WTC11 (cell line): ENCODE measurements at regions not wholly inside any gene's neighbourhood (a gene's known extent, or its start where the extent isn't known, plus 50 kb on each side); places are given as distances from the start of the nearest gene placed in this dataset.

Experiments
- ATAC-seq: fragments of 200-7000 bp; cut with Tn5 transposase; 2 replicates; pipeline ENCODE4 v1.10.0; 2021; ENCODE audit warnings: mild to moderate bottlenecking, moderate library complexity
- CTCF ChIA-PET: fragments of 300-600 bp; sonication (Branson Sonifier 250); formaldehyde crosslinking; loops from one replicate; lab custom pipeline; 2021; ENCODE audit warnings: antibody characterized with exemption; lab: Charles Lee
- POLR2A ChIA-PET: fragments of 350-600 bp; sonication (Branson Sonifier 250); formaldehyde crosslinking; loops from one replicate; lab custom pipeline; 2021; ENCODE audit warnings: antibody characterized with exemption; lab: Charles Lee
- DNase-seq: peaks from one replicate; pipeline ENCODE4 v3.0.0; 2021; ENCODE audit warnings: low spot score
- H3K27ac Mint-ChIP-seq: 2 replicates; pipeline ENCODE4 v1.8.0; 2021; ENCODE audit warnings: mixed read lengths
- H3K27me3 Mint-ChIP-seq: 2 replicates; pipeline ENCODE4 v1.8.0; 2021; ENCODE audit warnings: low read depth, mild to moderate bottlenecking, moderate library complexity, mixed read lengths
- H3K36me3 Mint-ChIP-seq: 2 replicates; pipeline ENCODE4 v1.8.0; 2021; ENCODE audit warnings: mixed read lengths
- H3K4me1 Mint-ChIP-seq: 2 replicates; pipeline ENCODE4 v1.8.0; 2022; ENCODE audit warnings: mixed read lengths
- H3K4me3 Mint-ChIP-seq: 2 replicates; pipeline ENCODE4 v1.8.0; 2021; ENCODE audit warnings: mild to moderate bottlenecking, moderate library complexity, mixed read lengths
- H3K9me3 Mint-ChIP-seq: 2 replicates; pipeline ENCODE4 v1.8.0; 2021; ENCODE audit warnings: mixed read lengths
- ATF1 ChIP-seq: sonication (generic); formaldehyde crosslinking; IDR thresholded peaks from 2 replicates; pipeline ENCODE4 v1.8.1; 2023; ENCODE audit warnings: mild to moderate bottlenecking, moderate library complexity, missing genetic modification reagents
- ELF4 ChIP-seq: sonication (generic); formaldehyde crosslinking; IDR thresholded peaks from 2 replicates; pipeline ENCODE4 v1.8.1; 2022; ENCODE audit warnings: low read depth, mild to moderate bottlenecking, moderate library complexity, missing genetic modification reagents
- ETV6 ChIP-seq: sonication (generic); formaldehyde crosslinking; IDR thresholded peaks from 2 replicates; pipeline ENCODE4 v1.8.1; 2022; ENCODE audit warnings: mild to moderate bottlenecking, missing genetic modification reagents
- GTF2I ChIP-seq: fragments of 250-450 bp; sonication (Bioruptor Pico); conservative IDR thresholded peaks from 2 replicates; pipeline ENCODE4 v1.4.0; 2021; ENCODE audit warnings: mild to moderate bottlenecking
- HMGA2 ChIP-seq: fragments of 250-450 bp; sonication (Bioruptor Pico); IDR thresholded peaks from 2 replicates; pipeline ENCODE4 v1.4.0; 2021; ENCODE audit warnings: mild to moderate bottlenecking, moderate library complexity
- JAZF1 ChIP-seq: fragments of 250-450 bp; sonication (Bioruptor Pico); IDR thresholded peaks from 2 replicates; pipeline ENCODE4 v1.9.0; 2021; ENCODE audit warnings: moderate library complexity, mild to moderate bottlenecking, inconsistent platforms
- NFE2L1 ChIP-seq: sonication (generic); formaldehyde crosslinking; IDR thresholded peaks from 2 replicates; pipeline ENCODE4 v1.8.1; 2023; ENCODE audit warnings: missing genetic modification reagents
- SMAD4 ChIP-seq: sonication (generic); formaldehyde crosslinking; IDR thresholded peaks from 2 replicates; pipeline ENCODE4 v1.8.0; 2022; ENCODE audit warnings: mild to moderate bottlenecking, missing genetic modification reagents
- SOX15 ChIP-seq: fragments of 250-450 bp; sonication (Bioruptor Pico); IDR thresholded peaks from 2 replicates; pipeline ENCODE4 v1.9.0; 2021; ENCODE audit warnings: mild to moderate bottlenecking
- ZBTB21 ChIP-seq: sonication (generic); formaldehyde crosslinking; IDR thresholded peaks from 2 replicates; pipeline ENCODE4 v1.8.1; 2023; ENCODE audit warnings: mild to moderate bottlenecking, missing genetic modification reagents, borderline replicate concordance
- ZNF219 ChIP-seq: sonication (generic); formaldehyde crosslinking; IDR thresholded peaks from 2 replicates; pipeline ENCODE4 v1.8.0; 2023; ENCODE audit warnings: missing genetic modification reagents, mild to moderate bottlenecking, borderline replicate concordance
- ZNF317 ChIP-seq: sonication (generic); formaldehyde crosslinking; IDR thresholded peaks from 2 replicates; pipeline ENCODE4 v1.8.1; 2023; ENCODE audit warnings: low read depth, mild to moderate bottlenecking, moderate library complexity, missing genetic modification reagents, borderline replicate concordance
- ZNF396 ChIP-seq: fragments of 250-450 bp; sonication (Bioruptor Pico); IDR thresholded peaks from 2 replicates; pipeline ENCODE4 v1.8.0; 2021; ENCODE audit warnings: mild to moderate bottlenecking, moderate library complexity, borderline replicate concordance
- TF ChIP-seq, protein P1 (sequence below): fragments of 250-450 bp; sonication (Bioruptor Pico); IDR thresholded peaks from 2 replicates; pipeline ENCODE4 v1.9.0; 2021; ENCODE audit warnings: mild to moderate bottlenecking, borderline replicate concordance
- TF ChIP-seq, protein P2 (sequence below): fragments of 250-450 bp; sonication (Bioruptor Pico); IDR thresholded peaks from 2 replicates; pipeline ENCODE4 v2.1.2; 2022; ENCODE audit warnings: mild to moderate bottlenecking, moderate library complexity
- TF ChIP-seq, protein P3 (sequence below): sonication (generic); formaldehyde crosslinking; IDR thresholded peaks from 2 replicates; pipeline ENCODE4 v1.8.1; 2022; ENCODE audit warnings: mild to moderate bottlenecking, missing genetic modification reagents, moderate library complexity, borderline replicate concordance
- TF ChIP-seq, protein P4 (sequence below): sonication (generic); formaldehyde crosslinking; IDR thresholded peaks from 2 replicates; pipeline ENCODE4 v1.8.0; 2022; ENCODE audit warnings: mild to moderate bottlenecking, missing genetic modification reagents
- TF ChIP-seq, protein P5 (sequence below): sonication (generic); formaldehyde crosslinking; IDR thresholded peaks from 2 replicates; pipeline ENCODE4 v1.8.1; 2023; ENCODE audit warnings: mild to moderate bottlenecking, missing genetic modification reagents, moderate library complexity
- TF ChIP-seq, protein P6 (sequence below): sonication (generic); formaldehyde crosslinking; IDR thresholded peaks from 2 replicates; pipeline ENCODE4 v1.8.1; 2023; ENCODE audit warnings: mild to moderate bottlenecking, missing genetic modification reagents
- TF ChIP-seq, protein P7 (sequence below): sonication (generic); formaldehyde crosslinking; IDR thresholded peaks from 2 replicates; pipeline ENCODE4 v1.8.1; 2023; ENCODE audit warnings: mild to moderate bottlenecking, missing genetic modification reagents
- TF ChIP-seq, protein P8 (sequence below): fragments of 250-450 bp; sonication (Bioruptor Pico); IDR thresholded peaks from 2 replicates; pipeline ENCODE4 v1.9.0; 2021; ENCODE audit warnings: moderate library complexity, mild to moderate bottlenecking, inconsistent platforms, borderline replicate concordance

DNA sequence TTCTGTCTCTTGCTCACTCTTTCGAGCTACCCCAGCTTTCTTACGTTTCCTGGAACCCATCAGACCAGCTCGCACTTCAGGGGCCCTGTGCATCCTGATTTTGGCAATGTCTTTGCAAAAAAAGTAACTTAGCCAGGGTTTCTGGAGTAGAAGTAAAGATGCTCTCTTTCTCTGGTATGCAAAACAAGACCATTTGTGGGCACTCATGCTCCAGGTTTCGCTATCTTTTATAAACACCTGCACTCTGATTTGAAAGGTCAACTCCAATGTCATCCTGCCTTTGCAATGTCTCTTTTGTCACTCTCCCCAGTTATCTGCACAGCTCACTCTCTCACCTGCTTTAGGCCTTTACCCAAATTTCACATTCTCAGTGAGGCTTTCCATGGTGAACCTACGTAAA is 869.1 kb downstream of the QKI start (continued):
- TF ChIP-seq, protein P1, sequence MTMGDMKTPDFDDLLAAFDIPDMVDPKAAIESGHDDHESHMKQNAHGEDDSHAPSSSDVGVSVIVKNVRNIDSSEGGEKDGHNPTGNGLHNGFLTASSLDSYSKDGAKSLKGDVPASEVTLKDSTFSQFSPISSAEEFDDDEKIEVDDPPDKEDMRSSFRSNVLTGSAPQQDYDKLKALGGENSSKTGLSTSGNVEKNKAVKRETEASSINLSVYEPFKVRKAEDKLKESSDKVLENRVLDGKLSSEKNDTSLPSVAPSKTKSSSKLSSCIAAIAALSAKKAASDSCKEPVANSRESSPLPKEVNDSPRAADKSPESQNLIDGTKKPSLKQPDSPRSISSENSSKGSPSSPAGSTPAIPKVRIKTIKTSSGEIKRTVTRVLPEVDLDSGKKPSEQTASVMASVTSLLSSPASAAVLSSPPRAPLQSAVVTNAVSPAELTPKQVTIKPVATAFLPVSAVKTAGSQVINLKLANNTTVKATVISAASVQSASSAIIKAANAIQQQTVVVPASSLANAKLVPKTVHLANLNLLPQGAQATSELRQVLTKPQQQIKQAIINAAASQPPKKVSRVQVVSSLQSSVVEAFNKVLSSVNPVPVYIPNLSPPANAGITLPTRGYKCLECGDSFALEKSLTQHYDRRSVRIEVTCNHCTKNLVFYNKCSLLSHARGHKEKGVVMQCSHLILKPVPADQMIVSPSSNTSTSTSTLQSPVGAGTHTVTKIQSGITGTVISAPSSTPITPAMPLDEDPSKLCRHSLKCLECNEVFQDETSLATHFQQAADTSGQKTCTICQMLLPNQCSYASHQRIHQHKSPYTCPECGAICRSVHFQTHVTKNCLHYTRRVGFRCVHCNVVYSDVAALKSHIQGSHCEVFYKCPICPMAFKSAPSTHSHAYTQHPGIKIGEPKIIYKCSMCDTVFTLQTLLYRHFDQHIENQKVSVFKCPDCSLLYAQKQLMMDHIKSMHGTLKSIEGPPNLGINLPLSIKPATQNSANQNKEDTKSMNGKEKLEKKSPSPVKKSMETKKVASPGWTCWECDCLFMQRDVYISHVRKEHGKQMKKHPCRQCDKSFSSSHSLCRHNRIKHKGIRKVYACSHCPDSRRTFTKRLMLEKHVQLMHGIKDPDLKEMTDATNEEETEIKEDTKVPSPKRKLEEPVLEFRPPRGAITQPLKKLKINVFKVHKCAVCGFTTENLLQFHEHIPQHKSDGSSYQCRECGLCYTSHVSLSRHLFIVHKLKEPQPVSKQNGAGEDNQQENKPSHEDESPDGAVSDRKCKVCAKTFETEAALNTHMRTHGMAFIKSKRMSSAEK (CRISPR knock-in tag), result no peak
- no peak for TF ChIP-seq ATF1
- no peak for TF ChIP-seq ZNF219 (CRISPR knock-in tag)
- TF ChIP-seq, protein P2, sequence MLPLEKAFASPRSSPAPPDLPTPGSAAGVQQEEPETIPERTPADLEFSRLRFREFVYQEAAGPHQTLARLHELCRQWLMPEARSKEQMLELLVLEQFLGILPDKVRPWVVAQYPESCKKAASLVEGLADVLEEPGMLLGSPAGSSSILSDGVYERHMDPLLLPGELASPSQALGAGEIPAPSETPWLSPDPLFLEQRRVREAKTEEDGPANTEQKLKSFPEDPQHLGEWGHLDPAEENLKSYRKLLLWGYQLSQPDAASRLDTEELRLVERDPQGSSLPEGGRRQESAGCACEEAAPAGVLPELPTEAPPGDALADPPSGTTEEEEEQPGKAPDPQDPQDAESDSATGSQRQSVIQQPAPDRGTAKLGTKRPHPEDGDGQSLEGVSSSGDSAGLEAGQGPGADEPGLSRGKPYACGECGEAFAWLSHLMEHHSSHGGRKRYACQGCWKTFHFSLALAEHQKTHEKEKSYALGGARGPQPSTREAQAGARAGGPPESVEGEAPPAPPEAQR (CRISPR knock-in tag), result no peak
- TF ChIP-seq, protein P3, sequence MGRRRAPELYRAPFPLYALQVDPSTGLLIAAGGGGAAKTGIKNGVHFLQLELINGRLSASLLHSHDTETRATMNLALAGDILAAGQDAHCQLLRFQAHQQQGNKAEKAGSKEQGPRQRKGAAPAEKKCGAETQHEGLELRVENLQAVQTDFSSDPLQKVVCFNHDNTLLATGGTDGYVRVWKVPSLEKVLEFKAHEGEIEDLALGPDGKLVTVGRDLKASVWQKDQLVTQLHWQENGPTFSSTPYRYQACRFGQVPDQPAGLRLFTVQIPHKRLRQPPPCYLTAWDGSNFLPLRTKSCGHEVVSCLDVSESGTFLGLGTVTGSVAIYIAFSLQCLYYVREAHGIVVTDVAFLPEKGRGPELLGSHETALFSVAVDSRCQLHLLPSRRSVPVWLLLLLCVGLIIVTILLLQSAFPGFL (CRISPR knock-in tag), result no peak
- no peak for TF ChIP-seq ZNF317 (CRISPR knock-in tag)
- TF ChIP-seq, protein P4, sequence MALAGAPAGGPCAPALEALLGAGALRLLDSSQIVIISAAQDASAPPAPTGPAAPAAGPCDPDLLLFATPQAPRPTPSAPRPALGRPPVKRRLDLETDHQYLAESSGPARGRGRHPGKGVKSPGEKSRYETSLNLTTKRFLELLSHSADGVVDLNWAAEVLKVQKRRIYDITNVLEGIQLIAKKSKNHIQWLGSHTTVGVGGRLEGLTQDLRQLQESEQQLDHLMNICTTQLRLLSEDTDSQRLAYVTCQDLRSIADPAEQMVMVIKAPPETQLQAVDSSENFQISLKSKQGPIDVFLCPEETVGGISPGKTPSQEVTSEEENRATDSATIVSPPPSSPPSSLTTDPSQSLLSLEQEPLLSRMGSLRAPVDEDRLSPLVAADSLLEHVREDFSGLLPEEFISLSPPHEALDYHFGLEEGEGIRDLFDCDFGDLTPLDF (CRISPR knock-in tag), result no peak

DNA sequence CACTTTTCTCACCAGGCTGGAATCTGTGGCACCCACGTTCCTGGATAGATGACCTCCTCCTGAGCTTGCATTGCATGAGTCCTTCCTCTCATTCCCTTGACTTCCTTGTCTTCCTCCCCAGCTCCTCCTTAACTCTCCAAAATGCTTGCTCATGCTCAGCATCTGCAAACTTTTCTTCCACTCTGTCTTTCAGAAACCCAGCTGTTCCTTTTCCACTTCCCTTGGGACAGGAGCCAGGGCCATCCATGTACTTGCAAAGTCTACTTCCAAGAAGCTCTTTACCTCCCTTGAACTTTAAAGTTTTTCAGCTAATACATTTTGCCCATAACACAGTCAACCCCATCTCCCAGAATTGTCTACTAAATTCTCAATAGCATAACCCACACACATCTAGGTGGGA is 861.7 kb downstream of the QKI start:
- Mint-ChIP-seq H3K4me3 (no peak overlapping the region), H3K27me3 (no peaks in the 10 kb centered on the region), H3K4me1 (no peaks in the 10 kb centered on the region), H3K36me3 (peaks cover 24% of the 10 kb centered on the region), H3K9me3 (peaks cover 51% of the 10 kb centered on the region), H3K27ac (no peak overlapping the region)
- DNase-seq, result no peak
- no peak for TF ChIP-seq ZBTB21 (CRISPR knock-in tag)
- TF ChIP-seq ZNF317 (CRISPR knock-in tag), result no peak
- TF ChIP-seq ELF4, result no peak
- TF ChIP-seq, protein P5, sequence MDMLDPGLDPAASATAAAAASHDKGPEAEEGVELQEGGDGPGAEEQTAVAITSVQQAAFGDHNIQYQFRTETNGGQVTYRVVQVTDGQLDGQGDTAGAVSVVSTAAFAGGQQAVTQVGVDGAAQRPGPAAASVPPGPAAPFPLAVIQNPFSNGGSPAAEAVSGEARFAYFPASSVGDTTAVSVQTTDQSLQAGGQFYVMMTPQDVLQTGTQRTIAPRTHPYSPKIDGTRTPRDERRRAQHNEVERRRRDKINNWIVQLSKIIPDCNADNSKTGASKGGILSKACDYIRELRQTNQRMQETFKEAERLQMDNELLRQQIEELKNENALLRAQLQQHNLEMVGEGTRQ (CRISPR knock-in tag), result no peak
- no peak for TF ChIP-seq ETV6 (CRISPR knock-in tag)
- TF ChIP-seq, protein P3 (CRISPR knock-in tag), result no peak
- TF ChIP-seq ZNF396, result no peak
- TF ChIP-seq ZNF219 (CRISPR knock-in tag), result no peak
- no peak for TF ChIP-seq NFE2L1
- TF ChIP-seq JAZF1 (CRISPR knock-in tag), result no peak
- no peak for TF ChIP-seq SOX15 (CRISPR knock-in tag)
- TF ChIP-seq HMGA2 (CRISPR knock-in tag), result no peak
- TF ChIP-seq, protein P6, sequence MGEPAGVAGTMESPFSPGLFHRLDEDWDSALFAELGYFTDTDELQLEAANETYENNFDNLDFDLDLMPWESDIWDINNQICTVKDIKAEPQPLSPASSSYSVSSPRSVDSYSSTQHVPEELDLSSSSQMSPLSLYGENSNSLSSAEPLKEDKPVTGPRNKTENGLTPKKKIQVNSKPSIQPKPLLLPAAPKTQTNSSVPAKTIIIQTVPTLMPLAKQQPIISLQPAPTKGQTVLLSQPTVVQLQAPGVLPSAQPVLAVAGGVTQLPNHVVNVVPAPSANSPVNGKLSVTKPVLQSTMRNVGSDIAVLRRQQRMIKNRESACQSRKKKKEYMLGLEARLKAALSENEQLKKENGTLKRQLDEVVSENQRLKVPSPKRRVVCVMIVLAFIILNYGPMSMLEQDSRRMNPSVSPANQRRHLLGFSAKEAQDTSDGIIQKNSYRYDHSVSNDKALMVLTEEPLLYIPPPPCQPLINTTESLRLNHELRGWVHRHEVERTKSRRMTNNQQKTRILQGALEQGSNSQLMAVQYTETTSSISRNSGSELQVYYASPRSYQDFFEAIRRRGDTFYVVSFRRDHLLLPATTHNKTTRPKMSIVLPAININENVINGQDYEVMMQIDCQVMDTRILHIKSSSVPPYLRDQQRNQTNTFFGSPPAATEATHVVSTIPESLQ (CRISPR knock-in tag), result no peak
- no peak for TF ChIP-seq SMAD4 (CRISPR knock-in tag)
- TF ChIP-seq, protein P7, sequence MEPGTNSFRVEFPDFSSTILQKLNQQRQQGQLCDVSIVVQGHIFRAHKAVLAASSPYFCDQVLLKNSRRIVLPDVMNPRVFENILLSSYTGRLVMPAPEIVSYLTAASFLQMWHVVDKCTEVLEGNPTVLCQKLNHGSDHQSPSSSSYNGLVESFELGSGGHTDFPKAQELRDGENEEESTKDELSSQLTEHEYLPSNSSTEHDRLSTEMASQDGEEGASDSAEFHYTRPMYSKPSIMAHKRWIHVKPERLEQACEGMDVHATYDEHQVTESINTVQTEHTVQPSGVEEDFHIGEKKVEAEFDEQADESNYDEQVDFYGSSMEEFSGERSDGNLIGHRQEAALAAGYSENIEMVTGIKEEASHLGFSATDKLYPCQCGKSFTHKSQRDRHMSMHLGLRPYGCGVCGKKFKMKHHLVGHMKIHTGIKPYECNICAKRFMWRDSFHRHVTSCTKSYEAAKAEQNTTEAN (CRISPR knock-in tag), result no peak
- TF ChIP-seq GTF2I (CRISPR knock-in tag), result no peak
- TF ChIP-seq, protein P8, sequence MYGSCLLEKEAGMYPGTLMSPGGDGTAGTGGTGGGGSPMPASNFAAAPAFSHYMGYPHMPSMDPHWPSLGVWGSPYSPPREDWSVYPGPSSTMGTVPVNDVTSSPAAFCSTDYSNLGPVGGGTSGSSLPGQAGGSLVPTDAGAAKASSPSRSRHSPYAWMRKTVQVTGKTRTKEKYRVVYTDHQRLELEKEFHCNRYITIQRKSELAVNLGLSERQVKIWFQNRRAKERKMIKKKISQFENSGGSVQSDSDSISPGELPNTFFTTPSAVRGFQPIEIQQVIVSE (CRISPR knock-in tag), result no peak
- CTCF ChIA-PET, result no interaction called here
- no peak for ATAC-seq
- POLR2A ChIA-PET, result no interaction called here
